Cardiac muscle cell (in vitro differentiated cells and primary cell): ENCODE measurements at regions not wholly inside any gene's neighbourhood (a gene's known extent, or its start where the extent isn't known, plus 50 kb on each side); places are given as distances from the start of the nearest gene placed in this dataset.

ENCODE experiments used
- DNase-seq, 2 donors: peaks; one replicate each; pipeline versions ENCODE4 v3.0.0 to v3.0.0-alpha.2; 2010 to 2017; ENCODE audit warnings: low read depth in 1 of 2, low spot score in 1 of 2
- H3K27ac ChIP-seq: fragments of 200-600 bp; sonication (generic); 2 replicates; pipeline ENCODE4 v1.5.1; 2016
- H3K27me3 ChIP-seq: fragments of 200-600 bp; sonication (generic); 2 replicates; pipeline ENCODE4 v1.6.0; 2016; ENCODE audit warnings: control low read depth
- H3K36me3 ChIP-seq: fragments of 200-600 bp; sonication (generic); 2 replicates; pipeline ENCODE4 v1.5.1; 2016; ENCODE audit warnings: control low read depth
- H3K4me1 ChIP-seq: fragments of 200-600 bp; sonication (generic); 2 replicates; pipeline ENCODE4 v1.8.1; 2017; ENCODE audit warnings: low read depth, mild to moderate bottlenecking, mixed run types
- H3K4me3 ChIP-seq: fragments of 200-600 bp; sonication (generic); 2 replicates; pipeline ENCODE4 v1.5.1; 2016; ENCODE audit warnings: mild to moderate bottlenecking
- H3K9me3 ChIP-seq: fragments of 200-600 bp; sonication (generic); 2 replicates; pipeline ENCODE4 v1.5.1; 2017; ENCODE audit warnings: low read depth, mild to moderate bottlenecking, control low read depth
- CTCF ChIP-seq: IDR thresholded peaks from 2 replicates; pipeline ENCODE4 v1.5.1; 2012; ENCODE audit warnings: low read depth, mild to moderate bottlenecking, low read length

DNA sequence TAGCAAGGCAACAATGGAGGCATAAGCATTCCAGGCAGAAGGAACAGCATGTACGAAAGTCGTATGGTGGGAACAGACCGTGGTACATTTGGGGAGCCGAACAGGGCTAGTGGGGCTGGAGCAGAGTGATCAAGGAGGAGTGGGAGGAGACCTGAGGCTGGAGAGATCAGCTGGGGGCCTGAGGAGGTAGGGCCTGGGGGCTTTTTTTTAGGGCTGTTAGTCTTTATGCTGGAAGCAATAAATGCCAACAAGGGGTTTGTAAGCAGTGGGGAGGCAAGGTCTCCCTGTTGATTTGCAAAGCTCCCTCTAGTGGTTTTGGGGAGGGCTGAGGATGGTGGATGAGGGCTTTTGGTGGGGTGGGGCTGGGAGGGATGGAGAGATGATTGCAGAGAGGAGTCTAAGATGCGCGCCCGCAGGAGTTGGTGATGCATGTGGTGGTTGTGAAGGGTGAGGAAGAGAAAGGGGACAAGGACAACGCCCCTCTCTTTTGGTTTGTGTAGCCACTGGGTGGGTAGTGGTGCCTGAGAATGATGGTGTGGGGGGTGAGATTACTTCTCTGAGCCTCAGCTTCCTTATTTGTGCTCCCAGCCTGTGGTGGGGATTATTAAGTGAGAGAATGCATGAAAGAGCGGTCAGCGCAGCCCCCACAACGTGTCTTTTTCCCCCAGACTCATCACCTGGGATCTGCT is 74.1 kb upstream of the TOX2 start:
- no peaks in the 10 kb centered on the region for H3K27me3 ChIP-seq
- DNase-seq = peak in 1 of 2 donors; percentile 42
- no peak overlapping the region for H3K27ac ChIP-seq
- TF ChIP-seq CTCF = peak; percentile 50
- no peaks in the 10 kb centered on the region for H3K9me3 ChIP-seq
- H3K4me1 ChIP-seq = no peaks in the 10 kb centered on the region
- no peaks in the 10 kb centered on the region for H3K36me3 ChIP-seq
- no peak overlapping the region for H3K4me3 ChIP-seq

GRCh38 chr20:43839793-43840199 is 74.9 kb upstream of the TOX2 start:
- no peak for DNase-seq
- Histone ChIP-seq H3K4me3 (no peak overlapping the region), H3K36me3 (no peaks in the 10 kb centered on the region), H3K4me1 (no peaks in the 10 kb centered on the region), H3K27ac (no peak overlapping the region), H3K27me3 (no peaks in the 10 kb centered on the region), H3K9me3 (no peaks in the 10 kb centered on the region)
- TF ChIP-seq CTCF = no peak

DNA sequence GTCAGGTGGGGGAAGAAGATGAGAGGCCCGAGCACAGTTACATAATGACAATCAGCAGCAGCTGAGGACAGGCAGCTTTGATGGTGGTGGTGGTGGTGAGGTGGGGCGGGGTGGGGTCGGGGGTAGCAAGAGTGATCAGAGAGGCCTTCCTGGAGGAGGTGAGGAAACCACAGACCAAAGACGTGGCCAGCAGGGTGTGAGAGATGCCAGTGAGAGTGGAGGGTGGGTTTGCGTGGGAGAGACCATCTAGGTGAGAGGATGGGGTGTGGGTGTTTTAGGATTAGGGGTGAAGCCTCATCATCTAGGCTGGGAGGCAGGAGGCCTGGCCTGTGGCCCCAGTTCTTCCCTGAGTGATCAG is 76.0 kb upstream of the TOX2 start:
- no peaks in the 10 kb centered on the region for H3K36me3 ChIP-seq
- DNase-seq = no peak
- no peak overlapping the region for H3K4me3 ChIP-seq
- no peaks in the 10 kb centered on the region for H3K9me3 ChIP-seq
- no peak for TF ChIP-seq CTCF
- H3K27me3 ChIP-seq = no peaks in the 10 kb centered on the region
- no peaks in the 10 kb centered on the region for H3K4me1 ChIP-seq
- no peak overlapping the region for H3K27ac ChIP-seq

- Histone ChIP-seq H3K4me3 (no peak overlapping the region), H3K27ac (no peak overlapping the region), H3K36me3 (no peaks in the 10 kb centered on the region), H3K27me3 (no peaks in the 10 kb centered on the region), H3K9me3 (no peaks in the 10 kb centered on the region), H3K4me1 (no peaks in the 10 kb centered on the region)
- no peak for TF ChIP-seq CTCF
- DNase-seq = no peak
Observed at GRCh38 chr20:43837856-43838702, 76.6 kb upstream of the TOX2 start.

DNA sequence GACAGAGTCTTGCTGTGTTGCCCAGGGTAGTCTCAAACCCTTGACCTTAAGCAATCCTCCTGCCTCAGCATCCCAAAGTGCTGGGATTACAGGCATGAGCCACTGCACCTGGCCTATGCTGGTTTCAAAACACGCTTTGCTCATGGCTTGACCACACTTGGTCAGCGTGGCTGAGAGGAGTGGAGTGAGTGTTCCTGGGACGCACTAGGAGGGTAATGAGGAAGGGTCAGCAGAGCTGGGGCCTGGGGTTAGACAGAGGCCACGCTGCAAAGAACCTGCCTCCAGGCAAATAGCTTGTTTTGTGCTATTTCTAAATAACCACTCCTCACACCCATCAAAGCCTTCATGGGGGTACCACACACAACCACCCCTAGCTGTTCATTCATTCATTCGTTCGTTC is 77.9 kb upstream of the TOX2 start:
- no peak for DNase-seq

More for the DNA sequence above, 77.9 kb upstream of the TOX2 start:
- no peaks in the 10 kb centered on the region for H3K9me3 ChIP-seq
- H3K4me3 ChIP-seq = no peak overlapping the region
- no peaks in the 10 kb centered on the region for H3K4me1 ChIP-seq
- no peaks in the 10 kb centered on the region for H3K36me3 ChIP-seq
- H3K27me3 ChIP-seq = no peaks in the 10 kb centered on the region
- TF ChIP-seq CTCF = no peak
- no peak overlapping the region for H3K27ac ChIP-seq
